Upper lobe of left lung (tissue), 4 donors: ENCODE measurements at regions not wholly inside any gene's neighbourhood (a gene's known extent, or its start where the extent isn't known, plus 50 kb on each side); places are given as distances from the start of the nearest gene placed in this dataset.

Experiments used
- CTCF ChIP-seq, 6 experiments: fragments of 450-650 bp in 4 of 6; fragments of 200-600 bp in 2 of 6; sonication (generic) in 2 of 6; IDR thresholded peaks; one replicate each; pipeline ENCODE4 v1.5.1; 2016 to 2019; ENCODE audit warnings: antibody characterized with exemption in 6 of 6
- EP300 ChIP-seq, 4 donors: sonication (generic); formaldehyde crosslinking; IDR thresholded peaks; one replicate each; pipeline ENCODE4 v1.5.1; 2017; ENCODE audit warnings: antibody characterized with exemption in 4 of 4, control low read depth in 2 of 4

GRCh38 chr17:71902894-71903506, 217.8 kb upstream of the SOX9 start:
- TF ChIP-seq CTCF (IDR thresholded peaks at IDR 0.05) (no peak), EP300 (IDR thresholded peaks at IDR 0.05) (no peak)
